GM18505 (cell line): ENCODE measurements at regions not wholly inside any gene's neighbourhood (a gene's known extent, or its start where the extent isn't known, plus 50 kb on each side); places are given as distances from the start of the nearest gene placed in this dataset.

ENCODE experiments used
- ATAC-seq: cut with Tn5 transposase; IDR thresholded peaks from one replicate; pipeline ENCODE4 v1.9.1; 2021; ENCODE audit not compliant: unreplicated experiment
- POLR2A ChIP-seq: IDR thresholded peaks from 4 replicates; pipeline ENCODE4 v1.6.1; 2011; ENCODE audit warnings: borderline replicate concordance; ENCODE audit not compliant: insufficient read depth, insufficient read length; ENCODE audit errors: extremely low read depth

GRCh38 chr16:85466989-85467388 lies 146.1 kb upstream of the GSE1 start:
- no peak for TF ChIP-seq POLR2A
- ATAC-seq = no peak

GRCh38 chr16:85469929-85470590 lies 143.1 kb upstream of the GSE1 start:
- no peak for TF ChIP-seq POLR2A
- no peak for ATAC-seq

- no peak for TF ChIP-seq POLR2A
- ATAC-seq = no peak
Observed at GRCh38 chr16:85470873-85471272, 142.2 kb upstream of the GSE1 start.

- TF ChIP-seq POLR2A = no peak
- no peak for ATAC-seq
Observed at GRCh38 chr16:85471469-85472431, 141.4 kb upstream of the GSE1 start.

GRCh38 chr16:85472514-85472913 lies 140.6 kb upstream of the GSE1 start:
- no peak for TF ChIP-seq POLR2A
- no peak for ATAC-seq

DNA sequence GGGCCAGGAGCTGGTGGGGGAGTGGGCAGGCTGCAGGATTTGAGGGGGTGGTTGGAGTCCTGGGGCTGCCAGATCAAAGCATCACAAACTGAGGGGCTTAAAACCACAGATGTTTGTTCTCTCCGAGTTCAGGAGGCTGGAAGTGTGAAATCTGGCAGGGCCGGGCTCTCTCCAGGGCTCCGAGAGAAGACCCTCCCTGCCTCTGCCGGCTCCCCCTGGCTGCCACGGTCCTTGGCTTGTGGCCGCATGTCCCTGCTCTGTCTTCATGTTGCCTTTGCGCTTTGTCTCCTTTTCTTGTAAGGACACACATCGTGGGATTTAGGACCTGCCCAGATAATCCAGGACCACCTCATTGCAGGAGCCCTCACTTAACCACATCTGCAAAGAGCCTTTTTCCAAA lies 139.8 kb upstream of the GSE1 start:
- no peak for ATAC-seq

DNA sequence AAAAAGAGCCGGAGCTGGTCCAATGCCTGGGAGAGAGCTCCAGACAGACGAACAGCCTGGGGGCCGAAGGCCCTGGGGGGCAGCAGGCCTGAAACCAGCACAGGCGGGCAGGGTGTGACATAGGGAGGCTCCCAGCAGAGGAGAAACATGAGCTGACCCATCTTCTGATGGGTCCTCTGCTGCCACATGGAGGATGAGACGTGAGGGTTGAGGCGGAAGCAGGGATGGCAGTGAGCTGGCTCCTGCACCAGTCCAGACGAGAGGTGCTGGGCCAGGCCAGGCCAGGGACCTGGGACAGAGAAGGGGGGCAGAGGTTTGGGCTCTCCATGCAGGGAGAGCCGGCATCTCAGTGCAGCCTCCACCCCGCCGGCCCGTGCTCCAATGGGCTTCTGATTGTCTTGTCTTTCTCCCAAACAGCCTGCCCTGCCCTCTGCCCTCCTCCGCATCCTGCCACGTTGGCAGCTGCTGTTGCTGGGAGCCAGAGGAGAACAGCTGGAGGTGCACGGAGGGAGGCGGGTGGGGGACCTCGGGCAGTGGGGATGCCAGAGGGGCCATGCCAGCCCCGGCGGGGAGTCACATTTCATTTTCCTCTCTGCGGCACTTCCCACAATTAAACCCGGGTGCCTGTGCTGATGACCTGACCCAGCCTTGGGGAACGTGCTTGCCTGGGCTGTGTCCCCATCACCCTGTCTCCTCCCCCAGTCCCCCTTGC lies 139.1 kb upstream of the GSE1 start:
- ATAC-seq = no peak
- TF ChIP-seq POLR2A = no peak

More for the DNA sequence above, 139.8 kb upstream of the GSE1 start:
- TF ChIP-seq POLR2A = no peak

DNA sequence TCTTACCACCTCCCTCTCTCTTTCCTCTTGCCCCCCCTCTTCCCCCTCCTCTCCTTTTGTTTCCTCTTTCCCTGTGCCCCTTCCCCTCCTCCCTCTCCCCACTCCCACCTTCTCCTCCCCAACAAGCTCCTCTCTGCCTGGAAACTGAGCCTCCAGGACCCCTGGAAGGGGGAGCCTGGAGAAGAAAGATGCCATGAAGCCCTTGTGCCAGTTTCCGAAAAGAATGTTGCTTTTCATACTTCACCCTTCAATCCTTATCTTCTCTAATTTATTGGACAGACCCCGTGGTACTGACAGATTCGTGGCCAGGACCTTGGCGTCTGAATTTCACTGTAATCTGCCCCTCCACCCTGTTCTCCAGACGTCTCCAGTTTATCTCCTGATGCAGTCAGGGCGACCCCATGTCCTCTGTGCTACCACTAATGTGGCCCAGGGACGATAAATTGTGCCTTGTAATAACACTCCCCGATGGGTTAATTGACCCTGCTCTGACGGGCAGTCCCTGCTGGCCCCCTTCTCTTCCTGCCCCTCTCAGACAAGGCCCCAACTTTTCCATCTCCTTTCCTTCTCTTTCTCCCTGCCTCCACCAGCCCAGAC lies 138.4 kb upstream of the GSE1 start:
- no peak for TF ChIP-seq POLR2A
- ATAC-seq = no peak

GRCh38 chr16:85475233-85475632 lies 137.9 kb upstream of the GSE1 start:
- ATAC-seq = no peak
- TF ChIP-seq POLR2A = no peak

GRCh38 chr16:85475691-85476300 lies 137.3 kb upstream of the GSE1 start:
- no peak for TF ChIP-seq POLR2A
- ATAC-seq = no peak

GRCh38 chr16:85476389-85476788 lies 136.7 kb upstream of the GSE1 start:
- no peak for TF ChIP-seq POLR2A
- no peak for ATAC-seq

GRCh38 chr16:85477801-85478363 lies 135.2 kb upstream of the GSE1 start:
- TF ChIP-seq POLR2A = no peak
- ATAC-seq = no peak
